Astrocyte (in vitro differentiated cells and primary cell): ENCODE measurements at regions not wholly inside any gene's neighbourhood (a gene's known extent, or its start where the extent isn't known, plus 50 kb on each side); places are given as distances from the start of the nearest gene placed in this dataset.
A peak's percentile ranks its signal among the peaks of the same experiment; 100 is the strongest.

Experiments used
- DNase-seq: peaks from one replicate; pipeline ENCODE4 v3.0.0-alpha.2; 2010; ENCODE audit warnings: low read depth
- FAIRE-seq: peaks from 2 replicates; lab custom pipeline; 2011; peaks lifted over from hg19 to GRCh38; lab: Jason Lieb, UNC
- H2AFZ ChIP-seq: 2 replicates; pipeline ENCODE4 v1.6.0; 2012; ENCODE audit warnings: low read depth, low read length, inconsistent platforms
- H3K27ac ChIP-seq: 2 replicates; pipeline ENCODE4 v1.5.1; 2011; ENCODE audit warnings: low read depth, low read length, inconsistent platforms
- H3K27me3 ChIP-seq: 2 replicates; pipeline ENCODE4 v1.6.0; 2011; ENCODE audit warnings: low read length, inconsistent platforms; ENCODE audit not compliant: insufficient read depth
- H3K36me3 ChIP-seq: 2 replicates; pipeline ENCODE4 v1.5.1; 2011; ENCODE audit warnings: low read length, inconsistent platforms; ENCODE audit not compliant: insufficient read depth
- H3K4me1 ChIP-seq: 2 replicates; pipeline ENCODE4 v1.5.1; 2011; ENCODE audit warnings: low read length, inconsistent platforms; ENCODE audit not compliant: insufficient read depth
- H3K4me2 ChIP-seq: 2 replicates; pipeline ENCODE4 v1.6.0; 2012; ENCODE audit warnings: low read length, inconsistent platforms
- H3K4me3 ChIP-seq: 2 replicates; pipeline ENCODE4 v1.5.1; 2011; ENCODE audit warnings: low read depth, mild to moderate bottlenecking, low read length, inconsistent platforms; ENCODE audit not compliant: insufficient read depth
- H3K79me2 ChIP-seq: 2 replicates; pipeline ENCODE4 v1.6.0; 2012; ENCODE audit warnings: mild to moderate bottlenecking, low read length, inconsistent platforms; ENCODE audit not compliant: insufficient read depth
- H3K9ac ChIP-seq: 2 replicates; pipeline ENCODE4 v1.6.0; 2012; ENCODE audit warnings: mild to moderate bottlenecking, low read length, inconsistent platforms
- H3K9me3 ChIP-seq: 2 replicates; pipeline ENCODE4 v1.5.1; 2012; ENCODE audit warnings: low read depth, mild to moderate bottlenecking, low read length, inconsistent platforms; ENCODE audit not compliant: insufficient read depth
- H4K20me1 ChIP-seq: 2 replicates; pipeline ENCODE4 v1.6.0; 2012; ENCODE audit warnings: low read length, inconsistent platforms; ENCODE audit not compliant: insufficient read depth
- H3K27ac Mint-ChIP-seq: one replicate; pipeline ENCODE4 v1.8.0; 2021; ENCODE audit warnings: mild to moderate bottlenecking, mixed read lengths; ENCODE audit not compliant: unreplicated experiment
- H3K27me3 Mint-ChIP-seq: one replicate; pipeline ENCODE4 v1.8.0; 2021; ENCODE audit warnings: low read depth, mixed read lengths; ENCODE audit not compliant: unreplicated experiment
- H3K36me3 Mint-ChIP-seq: one replicate; pipeline ENCODE4 v1.8.0; 2021; ENCODE audit warnings: low read depth, mixed read lengths; ENCODE audit not compliant: unreplicated experiment
- H3K4me1 Mint-ChIP-seq: one replicate; pipeline ENCODE4 v1.8.0; 2021; ENCODE audit warnings: low read depth, mixed read lengths; ENCODE audit not compliant: unreplicated experiment
- H3K4me3 Mint-ChIP-seq: one replicate; pipeline ENCODE4 v1.8.0; 2021; ENCODE audit warnings: mild to moderate bottlenecking, moderate library complexity, mixed read lengths; ENCODE audit not compliant: unreplicated experiment
- H3K9me3 Mint-ChIP-seq: one replicate; pipeline ENCODE4 v1.8.0; 2021; ENCODE audit warnings: mild to moderate bottlenecking, mixed read lengths; ENCODE audit not compliant: unreplicated experiment
- CTCF ChIP-seq: IDR thresholded peaks from 2 replicates; pipeline ENCODE4 v1.5.1; 2011; ENCODE audit warnings: low read depth, mild to moderate bottlenecking, inconsistent platforms, low read length, moderate library complexity; ENCODE audit not compliant: insufficient read depth
- EZH2 ChIP-seq: IDR thresholded peaks from 2 replicates; pipeline ENCODE4 v1.6.1; 2012; ENCODE audit warnings: mild to moderate bottlenecking, low read length, inconsistent platforms; ENCODE audit not compliant: insufficient read depth

DNA sequence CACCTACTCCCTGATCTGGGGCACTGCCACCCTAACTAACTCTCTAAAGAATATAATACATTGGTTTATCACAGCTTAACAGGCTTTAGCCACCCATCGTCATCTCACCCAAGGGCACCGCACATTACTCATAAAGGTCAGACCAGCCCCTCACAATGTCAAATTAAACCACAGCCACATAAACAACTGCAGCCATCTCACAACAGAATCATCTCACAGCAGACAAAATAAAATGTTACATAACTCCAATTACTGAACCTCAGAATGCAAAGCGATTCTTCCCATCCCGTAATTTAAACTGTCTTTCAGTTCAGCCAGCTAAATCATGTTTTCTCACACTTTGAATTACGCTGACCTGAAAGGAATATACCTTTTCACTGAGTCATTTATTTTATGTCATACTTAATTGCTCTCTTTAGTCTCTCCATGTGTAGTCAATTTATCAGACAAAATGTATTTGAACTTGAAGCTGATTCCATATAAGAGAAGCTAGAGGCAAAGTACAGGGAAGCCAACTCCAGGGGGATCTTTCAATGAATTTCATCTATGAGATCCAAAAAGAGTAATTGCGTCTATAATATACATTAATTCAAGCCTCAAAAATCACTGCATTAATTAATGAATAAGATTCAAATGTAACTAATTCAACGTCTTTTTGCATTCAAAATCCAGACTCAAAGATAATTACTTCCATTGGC is 96.9 kb upstream of the NEBL start:
- Mint-ChIP-seq H3K9me3 (no peaks in the 10 kb centered on the region), H3K27me3 (no peaks in the 10 kb centered on the region), H3K27ac (no peak overlapping the region), H3K36me3 (no peaks in the 10 kb centered on the region), H3K4me1 (peaks cover 17% of the 10 kb centered on the region), H3K4me3 (no peak overlapping the region)
- no peaks in the 10 kb centered on the region for H3K9me3 ChIP-seq
- peak overlapping the region; percentile 54 for H2AFZ ChIP-seq
- TF ChIP-seq CTCF (no peak), EZH2 (no peak)
- no peaks in the 10 kb centered on the region for H4K20me1 ChIP-seq
- H3K27me3 ChIP-seq = no peaks in the 10 kb centered on the region
- no peaks in the 10 kb centered on the region for H3K36me3 ChIP-seq
- H3K27ac ChIP-seq = peak overlapping the region; percentile 46
- DNase-seq (peak; percentile 66), FAIRE-seq (no peak)
- H3K4me2 ChIP-seq = peak overlapping the region; percentile 63
- peaks cover 27% of the 10 kb centered on the region for H3K4me1 ChIP-seq
- H3K4me3 ChIP-seq = peak overlapping the region; percentile 22
- H3K9ac ChIP-seq = no peak overlapping the region
- no peaks in the 10 kb centered on the region for H3K79me2 ChIP-seq

- no peaks in the 10 kb centered on the region for H3K9me3 ChIP-seq
- TF ChIP-seq EZH2 (no peak), CTCF (no peak)
- peak overlapping the region; percentile 63 for H3K4me2 ChIP-seq
- H3K4me3 ChIP-seq = no peak overlapping the region
- H3K27ac ChIP-seq = peak overlapping the region; percentile 46
- DNase-seq = peak; percentile 72
- Mint-ChIP-seq H3K27ac (no peak overlapping the region), H3K27me3 (no peaks in the 10 kb centered on the region), H3K36me3 (no peaks in the 10 kb centered on the region), H3K4me3 (no peak overlapping the region), H3K4me1 (peaks cover 17% of the 10 kb centered on the region), H3K9me3 (no peaks in the 10 kb centered on the region)
- no peaks in the 10 kb centered on the region for H4K20me1 ChIP-seq
- no peak for FAIRE-seq
- peak overlapping the region; percentile 54 for H2AFZ ChIP-seq
- H3K79me2 ChIP-seq = no peaks in the 10 kb centered on the region
- H3K9ac ChIP-seq = no peak overlapping the region
- H3K36me3 ChIP-seq = no peaks in the 10 kb centered on the region
- H3K27me3 ChIP-seq = no peaks in the 10 kb centered on the region
- H3K4me1 ChIP-seq = peaks cover 27% of the 10 kb centered on the region
These were observed 96.3 kb upstream of the NEBL start for GRCh38 chr10:20993389-20993788.

GRCh38 chr10:20991526-20991925 is 94.4 kb upstream of the NEBL start:
- no peak for FAIRE-seq
- no peak overlapping the region for H2AFZ ChIP-seq
- no peaks in the 10 kb centered on the region for H3K9me3 Mint-ChIP-seq

More at GRCh38 chr10:20991526-20991925, 94.4 kb upstream of the NEBL start:
- Mint-ChIP-seq H3K36me3 (no peaks in the 10 kb centered on the region), H3K27ac (no peak overlapping the region), H3K27me3 (no peaks in the 10 kb centered on the region), H3K4me1 (peaks cover 17% of the 10 kb centered on the region), H3K4me3 (no peak overlapping the region)
- Histone ChIP-seq H3K9me3 (no peaks in the 10 kb centered on the region), H3K79me2 (no peaks in the 10 kb centered on the region), H3K4me3 (no peak overlapping the region), H3K4me1 (peaks cover 27% of the 10 kb centered on the region), H4K20me1 (no peaks in the 10 kb centered on the region), H3K27me3 (no peaks in the 10 kb centered on the region), H3K27ac (no peak overlapping the region), H3K4me2 (no peak overlapping the region), H3K36me3 (no peaks in the 10 kb centered on the region), H3K9ac (no peak overlapping the region)
- DNase-seq = no peak
- TF ChIP-seq CTCF (no peak), EZH2 (no peak)
